ENCODE measurements at regions not wholly inside any gene's neighbourhood (a gene's known extent, or its start where the extent isn't known, plus 50 kb on each side); places are given as distances from the start of the nearest gene placed in this dataset.

GRCh38 chr18:78561757-78562510 lies 417.7 kb upstream of the SALL3 start:
- TF ChIP-seq CTCF (IDR thresholded peaks at IDR 0.05) = no peak
- TF ChIP-seq POLR2A (IDR thresholded peaks at IDR 0.05) = no peak

Data from heart left ventricle (tissue), 13 donors.